ENCODE measurements at regions not wholly inside any gene's neighbourhood (a gene's known extent, or its start where the extent isn't known, plus 50 kb on each side); places are given as distances from the start of the nearest gene placed in this dataset.

DNA sequence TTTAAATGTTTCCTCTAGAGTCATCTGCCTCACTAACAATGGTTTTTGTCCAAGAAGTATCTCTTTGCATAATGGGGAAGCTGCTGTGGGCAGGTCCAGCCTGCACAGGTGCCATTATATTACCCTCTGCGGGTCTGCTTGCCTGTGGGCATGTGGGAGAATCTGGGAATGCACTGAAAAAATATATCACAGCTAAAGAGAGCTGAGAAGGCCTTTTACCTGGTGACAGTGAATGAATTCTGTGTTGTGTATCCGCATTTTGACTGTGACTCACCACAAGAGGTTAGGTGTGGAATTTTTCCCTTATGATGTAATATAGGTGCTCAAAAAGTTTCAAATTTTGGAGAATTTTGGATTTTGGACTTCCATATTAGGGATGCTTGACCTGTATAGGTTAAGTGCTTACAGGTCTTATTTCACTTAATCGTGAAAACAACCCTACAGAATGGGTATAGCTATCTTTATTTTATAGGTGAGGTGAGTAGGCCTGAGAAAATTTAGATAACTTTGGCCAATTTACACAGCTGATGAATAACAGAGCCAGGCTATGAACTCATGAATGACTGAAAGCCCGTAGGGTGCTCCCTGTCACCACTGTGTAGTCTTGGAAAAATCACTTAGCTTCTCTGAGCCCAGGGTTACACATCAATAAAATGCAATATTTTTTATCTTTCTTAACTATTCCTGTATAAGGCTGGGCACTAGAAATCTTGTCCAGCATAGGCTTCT is 198.0 kb upstream of the EPHA5 start:
- H3F3A ChIP-seq (ENCODE audit: control insufficient read depth, insufficient read depth), result no peaks in the 10 kb centered on the region
- H3K9me2 ChIP-seq (replicated peaks; ENCODE audit: control insufficient read depth, low read length), result no peaks in the 10 kb centered on the region
- no peaks in the 10 kb centered on the region for H3K4me1 ChIP-seq (ENCODE audit: control insufficient read depth, low read length)
- H3K27me3 ChIP-seq (ENCODE audit: control insufficient read depth, low read length), result no peaks in the 10 kb centered on the region
- H3K4me2 ChIP-seq (ENCODE audit: low read length), result no peak overlapping the region
- no peak overlapping the region for H3K4me3 ChIP-seq (ENCODE audit: low read length)
- H3K27ac ChIP-seq (ENCODE audit: low read depth, low read length), result no peak overlapping the region
- no peaks in the 10 kb centered on the region for H3K79me2 ChIP-seq (ENCODE audit: control insufficient read depth, low read length)
- H4K20me1 ChIP-seq (ENCODE audit: control insufficient read depth, insufficient read depth, low read depth, low read length), result no peaks in the 10 kb centered on the region
- TF ChIP-seq, protein P1, sequence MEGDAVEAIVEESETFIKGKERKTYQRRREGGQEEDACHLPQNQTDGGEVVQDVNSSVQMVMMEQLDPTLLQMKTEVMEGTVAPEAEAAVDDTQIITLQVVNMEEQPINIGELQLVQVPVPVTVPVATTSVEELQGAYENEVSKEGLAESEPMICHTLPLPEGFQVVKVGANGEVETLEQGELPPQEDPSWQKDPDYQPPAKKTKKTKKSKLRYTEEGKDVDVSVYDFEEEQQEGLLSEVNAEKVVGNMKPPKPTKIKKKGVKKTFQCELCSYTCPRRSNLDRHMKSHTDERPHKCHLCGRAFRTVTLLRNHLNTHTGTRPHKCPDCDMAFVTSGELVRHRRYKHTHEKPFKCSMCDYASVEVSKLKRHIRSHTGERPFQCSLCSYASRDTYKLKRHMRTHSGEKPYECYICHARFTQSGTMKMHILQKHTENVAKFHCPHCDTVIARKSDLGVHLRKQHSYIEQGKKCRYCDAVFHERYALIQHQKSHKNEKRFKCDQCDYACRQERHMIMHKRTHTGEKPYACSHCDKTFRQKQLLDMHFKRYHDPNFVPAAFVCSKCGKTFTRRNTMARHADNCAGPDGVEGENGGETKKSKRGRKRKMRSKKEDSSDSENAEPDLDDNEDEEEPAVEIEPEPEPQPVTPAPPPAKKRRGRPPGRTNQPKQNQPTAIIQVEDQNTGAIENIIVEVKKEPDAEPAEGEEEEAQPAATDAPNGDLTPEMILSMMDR (IDR thresholded peaks at IDR 0.05; ENCODE audit: low read depth, low read length, poor library complexity, severe bottlenecking), result no peak
- no peak for TF ChIP-seq EZH2phosphoT487 (IDR thresholded peaks at IDR 0.05; ENCODE audit: borderline replicate concordance, low read length)
- no peaks in the 10 kb centered on the region for H3K9me3 ChIP-seq (ENCODE audit: control insufficient read depth, insufficient read depth, low read length)
- no peaks in the 10 kb centered on the region for H3K36me3 ChIP-seq (ENCODE audit: control insufficient read depth, low read length)

DNA sequence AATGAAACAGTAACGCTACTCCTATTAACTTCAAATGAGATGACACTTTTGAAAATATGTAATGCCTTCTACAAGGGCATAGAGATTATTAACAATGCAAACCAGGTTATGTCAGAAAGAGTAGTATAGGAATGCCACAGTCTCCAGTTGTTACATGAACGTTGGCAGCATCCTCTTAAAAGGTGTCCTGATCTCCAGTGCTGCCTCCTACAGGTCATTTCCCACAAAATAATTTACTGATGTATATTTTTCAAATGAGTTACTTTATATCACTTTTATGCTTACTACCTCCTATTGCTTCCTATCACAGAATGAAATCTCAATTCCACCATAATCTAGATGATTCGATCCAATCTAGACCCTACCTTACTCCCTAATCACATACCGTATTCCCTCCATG is 195.2 kb upstream of the EPHA5 start:
- Histone ChIP-seq H3K27me3 (ENCODE audit: control insufficient read depth, low read length) (no peaks in the 10 kb centered on the region), H3K27ac (ENCODE audit: low read depth, low read length) (no peak overlapping the region)
- no peak for TF ChIP-seq EZH2phosphoT487 (IDR thresholded peaks at IDR 0.05; ENCODE audit: borderline replicate concordance, low read length)
- TF ChIP-seq, protein P1 (IDR thresholded peaks at IDR 0.05; ENCODE audit: low read depth, low read length, poor library complexity, severe bottlenecking), result peak; percentile 46

DNA sequence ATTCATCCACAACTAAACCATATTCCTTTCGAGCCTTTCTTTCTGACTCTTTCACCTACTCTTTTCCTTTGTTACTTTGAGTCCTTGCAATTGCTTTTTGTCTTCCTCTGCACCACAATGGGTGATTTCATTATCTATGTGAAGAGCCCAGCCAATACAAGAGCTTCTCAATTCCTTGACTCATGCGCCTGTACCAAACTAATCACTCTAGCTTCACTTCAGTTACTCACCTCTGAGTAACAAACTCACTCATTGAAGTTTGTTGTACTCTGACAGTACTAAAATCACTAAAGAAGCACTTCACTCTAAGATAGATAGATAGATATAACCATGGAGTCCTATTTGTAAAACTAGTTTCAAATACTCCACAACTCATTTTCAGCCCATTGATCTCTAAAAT is 191.7 kb upstream of the EPHA5 start:
- Histone ChIP-seq H3F3A (ENCODE audit: control insufficient read depth, insufficient read depth) (no peaks in the 10 kb centered on the region), H3K9me2 (replicated peaks; ENCODE audit: control insufficient read depth, low read length) (no peaks in the 10 kb centered on the region), H3K36me3 (ENCODE audit: control insufficient read depth, low read length) (no peaks in the 10 kb centered on the region), H3K4me2 (ENCODE audit: low read length) (no peak overlapping the region), H3K4me1 (ENCODE audit: control insufficient read depth, low read length) (no peaks in the 10 kb centered on the region), H3K27me3 (ENCODE audit: control insufficient read depth, low read length) (no peaks in the 10 kb centered on the region), H3K27ac (ENCODE audit: low read depth, low read length) (no peak overlapping the region), H3K79me2 (ENCODE audit: control insufficient read depth, low read length) (no peaks in the 10 kb centered on the region), H3K9me3 (ENCODE audit: control insufficient read depth, insufficient read depth, low read length) (no peaks in the 10 kb centered on the region), H3K4me3 (ENCODE audit: low read length) (no peak overlapping the region), H4K20me1 (ENCODE audit: control insufficient read depth, insufficient read depth, low read depth, low read length) (no peaks in the 10 kb centered on the region)
- TF ChIP-seq EZH2phosphoT487 (IDR thresholded peaks at IDR 0.05; ENCODE audit: borderline replicate concordance, low read length), result no peak
- TF ChIP-seq, protein P1 (IDR thresholded peaks at IDR 0.05; ENCODE audit: low read depth, low read length, poor library complexity, severe bottlenecking), result no peak

More for the DNA sequence above, 195.2 kb upstream of the EPHA5 start:
- H3K9me2 ChIP-seq (replicated peaks; ENCODE audit: control insufficient read depth, low read length), result no peaks in the 10 kb centered on the region
- H3K4me3 ChIP-seq (ENCODE audit: low read length), result no peak overlapping the region
- H4K20me1 ChIP-seq (ENCODE audit: control insufficient read depth, insufficient read depth, low read depth, low read length), result no peaks in the 10 kb centered on the region
- no peak overlapping the region for H3K4me2 ChIP-seq (ENCODE audit: low read length)
- no peaks in the 10 kb centered on the region for H3K79me2 ChIP-seq (ENCODE audit: control insufficient read depth, low read length)
- no peaks in the 10 kb centered on the region for H3K4me1 ChIP-seq (ENCODE audit: control insufficient read depth, low read length)
- no peaks in the 10 kb centered on the region for H3K36me3 ChIP-seq (ENCODE audit: control insufficient read depth, low read length)
- H3K9me3 ChIP-seq (ENCODE audit: control insufficient read depth, insufficient read depth, low read length), result no peaks in the 10 kb centered on the region
- no peaks in the 10 kb centered on the region for H3F3A ChIP-seq (ENCODE audit: control insufficient read depth, insufficient read depth)
